GM23338 (cell line): ENCODE measurements at regions not wholly inside any gene's neighbourhood (a gene's known extent, or its start where the extent isn't known, plus 50 kb on each side); places are given as distances from the start of the nearest gene placed in this dataset.

Experiments used
- ATAC-seq: fragments of 200-7000 bp; cut with Tn5 transposase; 3 replicates; pipeline ENCODE4 v1.9.1; 2020
- DNase-seq: peaks from one replicate; pipeline ENCODE4 v3.0.0-alpha.2; 2015; ENCODE audit warnings: low spot score
- H2AFZ ChIP-seq: fragments of 200-600 bp; sonication (generic); 2 replicates; pipeline ENCODE4 v1.8.0; 2016; ENCODE audit warnings: antibody characterized with exemption, mild to moderate bottlenecking, moderate library complexity
- H3F3A ChIP-seq: fragments of 200-600 bp; sonication (generic); replicated peaks from 2 replicates; pipeline ENCODE4 v1.8.0; 2017; ENCODE audit warnings: antibody characterized with exemption, mixed run types, low read depth
- H3K27ac ChIP-seq: fragments of 200-600 bp; sonication (generic); 2 replicates; pipeline ENCODE4 v1.6.1; 2016; ENCODE audit warnings: low read depth
- H3K27me3 ChIP-seq: fragments of 200-600 bp; sonication (generic); 2 replicates; pipeline ENCODE4 v1.8.0; 2016; ENCODE audit warnings: mild to moderate bottlenecking, mixed run types, moderate library complexity; ENCODE audit not compliant: insufficient read depth
- H3K36me3 ChIP-seq: fragments of 200-600 bp; sonication (generic); 2 replicates; pipeline ENCODE4 v1.8.0; 2016; ENCODE audit warnings: mild to moderate bottlenecking; ENCODE audit not compliant: insufficient read depth
- H3K4me1 ChIP-seq: fragments of 200-600 bp; sonication (generic); 2 replicates; pipeline ENCODE4 v1.8.0; 2016; ENCODE audit warnings: mild to moderate bottlenecking, moderate library complexity; ENCODE audit not compliant: insufficient read depth
- H3K4me2 ChIP-seq: fragments of 200-600 bp; sonication (generic); 2 replicates; pipeline ENCODE4 v1.7.1; 2017; ENCODE audit warnings: mixed run types
- H3K4me3 ChIP-seq: fragments of 200-600 bp; sonication (generic); 2 replicates; pipeline ENCODE4 v1.6.1; 2016; ENCODE audit warnings: mixed run types
- H3K79me2 ChIP-seq: fragments of 200-600 bp; sonication (generic); replicated peaks from 2 replicates; pipeline ENCODE4 v1.8.0; 2017; ENCODE audit warnings: mild to moderate bottlenecking; ENCODE audit not compliant: insufficient read depth
- H3K9me2 ChIP-seq: fragments of 200-600 bp; sonication (generic); 2 replicates; pipeline ENCODE4 v1.8.0; 2017; ENCODE audit not compliant: insufficient read depth
- H4K20me1 ChIP-seq: fragments of 200-600 bp; sonication (generic); replicated peaks from 2 replicates; pipeline ENCODE4 v1.8.0; 2017; ENCODE audit warnings: mild to moderate bottlenecking; ENCODE audit not compliant: insufficient read depth
- H3K27ac Mint-ChIP-seq: 2 replicates; pipeline ENCODE4 v1.8.0; 2020; ENCODE audit warnings: inconsistent platforms, mild to moderate bottlenecking, moderate library complexity, mixed read lengths
- H3K27me3 Mint-ChIP-seq: 3 replicates; pipeline ENCODE4 v1.8.0; 2022; ENCODE audit warnings: low read depth, mild to moderate bottlenecking, moderate library complexity, mixed read lengths, inconsistent platforms; ENCODE audit not compliant: insufficient read depth, poor library complexity
- H3K36me3 Mint-ChIP-seq: 3 replicates; pipeline ENCODE4 v1.8.0; 2021; ENCODE audit warnings: low read depth, mild to moderate bottlenecking, inconsistent platforms, moderate library complexity, mixed read lengths
- H3K4me1 Mint-ChIP-seq: 3 replicates; pipeline ENCODE4 v1.8.0; 2020; ENCODE audit warnings: mild to moderate bottlenecking, inconsistent platforms, mixed read lengths
- H3K4me3 Mint-ChIP-seq: 3 replicates; pipeline ENCODE4 v1.8.0; 2021; ENCODE audit warnings: moderate library complexity, mild to moderate bottlenecking, inconsistent platforms, mixed read lengths
- H3K9me3 Mint-ChIP-seq: 3 replicates; pipeline ENCODE4 v1.8.0; 2020; ENCODE audit warnings: moderate library complexity, mild to moderate bottlenecking, inconsistent platforms, mixed read lengths
- EZH2 ChIP-seq: fragments of 200-600 bp; sonication (generic); IDR thresholded peaks from one replicate; pipeline ENCODE4 v1.8.0; 2017; ENCODE audit warnings: antibody characterized with exemption, mild to moderate bottlenecking, low read depth; ENCODE audit not compliant: unreplicated experiment
- EZH2phosphoT487 ChIP-seq: fragments of 200-600 bp; sonication (generic); IDR thresholded peaks from one replicate; pipeline ENCODE4 v1.8.1; 2018; ENCODE audit warnings: antibody characterized with exemption; ENCODE audit not compliant: unreplicated experiment
- JUNB ChIP-seq: IDR thresholded peaks from one replicate; pipeline ENCODE4 v1.6.1; 2016; ENCODE audit warnings: antibody characterized with exemption; ENCODE audit not compliant: unreplicated experiment
- NANOG ChIP-seq: IDR thresholded peaks from 2 replicates; pipeline ENCODE4 v1.6.1; 2016; ENCODE audit warnings: antibody characterized with exemption, borderline replicate concordance
- POLR2AphosphoS5 ChIP-seq: IDR thresholded peaks from 2 replicates; pipeline ENCODE4 v1.6.1; 2016; ENCODE audit warnings: antibody characterized with exemption, low read depth
- STAT1 ChIP-seq: IDR thresholded peaks from one replicate; pipeline ENCODE4 v1.6.1; 2016; ENCODE audit warnings: antibody characterized with exemption; ENCODE audit not compliant: unreplicated experiment
- ZNF114 ChIP-seq: fragments of 250-450 bp; sonication (Bioruptor Pico); IDR thresholded peaks from 2 replicates; pipeline ENCODE4 v1.5.0; 2020; ENCODE audit warnings: mild to moderate bottlenecking, moderate library complexity
- ZNF331 ChIP-seq: fragments of 250-450 bp; sonication (Bioruptor Pico); IDR thresholded peaks from 2 replicates; pipeline ENCODE4 v1.5.0; 2020; ENCODE audit warnings: low read depth, mild to moderate bottlenecking, moderate library complexity
- TF ChIP-seq, protein P1 (sequence below): fragments of 250-450 bp; sonication (Bioruptor Pico); IDR thresholded peaks from 2 replicates; pipeline ENCODE4 v1.5.0; 2020; ENCODE audit warnings: mild to moderate bottlenecking, moderate library complexity
- TF ChIP-seq, protein P2 (sequence below), 2 experiments: fragments of 200-600 bp in 1 of 2; sonication (generic) in 1 of 2; conservative IDR thresholded peaks; 2 replicates each; pipeline versions ENCODE4 v1.5.1 to v1.6.1; 2016 to 2017; ENCODE audit warnings: antibody characterized with exemption in 2 of 2, low read depth in 2 of 2, mild to moderate bottlenecking in 2 of 2, moderate library complexity in 1 of 2

DNA sequence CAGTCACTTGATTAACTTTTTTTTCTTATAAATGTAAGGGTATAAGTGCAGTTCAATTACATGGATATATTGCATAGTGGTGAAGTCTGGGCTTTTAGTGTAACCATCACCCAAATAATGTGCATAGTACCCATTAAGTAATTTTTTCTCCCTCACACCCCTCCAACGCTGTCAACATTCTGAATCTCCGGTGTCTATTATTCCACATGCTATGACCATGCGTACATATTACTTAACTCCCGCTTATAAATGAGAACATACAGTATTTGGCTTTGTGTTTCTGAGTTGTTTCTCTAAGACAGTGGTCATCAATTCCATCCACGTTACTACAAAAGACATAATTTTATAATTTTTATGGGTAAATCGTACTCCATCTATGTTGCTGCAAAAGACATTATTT, 1191.1 kb downstream of the NCAM2 start:
- TF ChIP-seq, protein P1, sequence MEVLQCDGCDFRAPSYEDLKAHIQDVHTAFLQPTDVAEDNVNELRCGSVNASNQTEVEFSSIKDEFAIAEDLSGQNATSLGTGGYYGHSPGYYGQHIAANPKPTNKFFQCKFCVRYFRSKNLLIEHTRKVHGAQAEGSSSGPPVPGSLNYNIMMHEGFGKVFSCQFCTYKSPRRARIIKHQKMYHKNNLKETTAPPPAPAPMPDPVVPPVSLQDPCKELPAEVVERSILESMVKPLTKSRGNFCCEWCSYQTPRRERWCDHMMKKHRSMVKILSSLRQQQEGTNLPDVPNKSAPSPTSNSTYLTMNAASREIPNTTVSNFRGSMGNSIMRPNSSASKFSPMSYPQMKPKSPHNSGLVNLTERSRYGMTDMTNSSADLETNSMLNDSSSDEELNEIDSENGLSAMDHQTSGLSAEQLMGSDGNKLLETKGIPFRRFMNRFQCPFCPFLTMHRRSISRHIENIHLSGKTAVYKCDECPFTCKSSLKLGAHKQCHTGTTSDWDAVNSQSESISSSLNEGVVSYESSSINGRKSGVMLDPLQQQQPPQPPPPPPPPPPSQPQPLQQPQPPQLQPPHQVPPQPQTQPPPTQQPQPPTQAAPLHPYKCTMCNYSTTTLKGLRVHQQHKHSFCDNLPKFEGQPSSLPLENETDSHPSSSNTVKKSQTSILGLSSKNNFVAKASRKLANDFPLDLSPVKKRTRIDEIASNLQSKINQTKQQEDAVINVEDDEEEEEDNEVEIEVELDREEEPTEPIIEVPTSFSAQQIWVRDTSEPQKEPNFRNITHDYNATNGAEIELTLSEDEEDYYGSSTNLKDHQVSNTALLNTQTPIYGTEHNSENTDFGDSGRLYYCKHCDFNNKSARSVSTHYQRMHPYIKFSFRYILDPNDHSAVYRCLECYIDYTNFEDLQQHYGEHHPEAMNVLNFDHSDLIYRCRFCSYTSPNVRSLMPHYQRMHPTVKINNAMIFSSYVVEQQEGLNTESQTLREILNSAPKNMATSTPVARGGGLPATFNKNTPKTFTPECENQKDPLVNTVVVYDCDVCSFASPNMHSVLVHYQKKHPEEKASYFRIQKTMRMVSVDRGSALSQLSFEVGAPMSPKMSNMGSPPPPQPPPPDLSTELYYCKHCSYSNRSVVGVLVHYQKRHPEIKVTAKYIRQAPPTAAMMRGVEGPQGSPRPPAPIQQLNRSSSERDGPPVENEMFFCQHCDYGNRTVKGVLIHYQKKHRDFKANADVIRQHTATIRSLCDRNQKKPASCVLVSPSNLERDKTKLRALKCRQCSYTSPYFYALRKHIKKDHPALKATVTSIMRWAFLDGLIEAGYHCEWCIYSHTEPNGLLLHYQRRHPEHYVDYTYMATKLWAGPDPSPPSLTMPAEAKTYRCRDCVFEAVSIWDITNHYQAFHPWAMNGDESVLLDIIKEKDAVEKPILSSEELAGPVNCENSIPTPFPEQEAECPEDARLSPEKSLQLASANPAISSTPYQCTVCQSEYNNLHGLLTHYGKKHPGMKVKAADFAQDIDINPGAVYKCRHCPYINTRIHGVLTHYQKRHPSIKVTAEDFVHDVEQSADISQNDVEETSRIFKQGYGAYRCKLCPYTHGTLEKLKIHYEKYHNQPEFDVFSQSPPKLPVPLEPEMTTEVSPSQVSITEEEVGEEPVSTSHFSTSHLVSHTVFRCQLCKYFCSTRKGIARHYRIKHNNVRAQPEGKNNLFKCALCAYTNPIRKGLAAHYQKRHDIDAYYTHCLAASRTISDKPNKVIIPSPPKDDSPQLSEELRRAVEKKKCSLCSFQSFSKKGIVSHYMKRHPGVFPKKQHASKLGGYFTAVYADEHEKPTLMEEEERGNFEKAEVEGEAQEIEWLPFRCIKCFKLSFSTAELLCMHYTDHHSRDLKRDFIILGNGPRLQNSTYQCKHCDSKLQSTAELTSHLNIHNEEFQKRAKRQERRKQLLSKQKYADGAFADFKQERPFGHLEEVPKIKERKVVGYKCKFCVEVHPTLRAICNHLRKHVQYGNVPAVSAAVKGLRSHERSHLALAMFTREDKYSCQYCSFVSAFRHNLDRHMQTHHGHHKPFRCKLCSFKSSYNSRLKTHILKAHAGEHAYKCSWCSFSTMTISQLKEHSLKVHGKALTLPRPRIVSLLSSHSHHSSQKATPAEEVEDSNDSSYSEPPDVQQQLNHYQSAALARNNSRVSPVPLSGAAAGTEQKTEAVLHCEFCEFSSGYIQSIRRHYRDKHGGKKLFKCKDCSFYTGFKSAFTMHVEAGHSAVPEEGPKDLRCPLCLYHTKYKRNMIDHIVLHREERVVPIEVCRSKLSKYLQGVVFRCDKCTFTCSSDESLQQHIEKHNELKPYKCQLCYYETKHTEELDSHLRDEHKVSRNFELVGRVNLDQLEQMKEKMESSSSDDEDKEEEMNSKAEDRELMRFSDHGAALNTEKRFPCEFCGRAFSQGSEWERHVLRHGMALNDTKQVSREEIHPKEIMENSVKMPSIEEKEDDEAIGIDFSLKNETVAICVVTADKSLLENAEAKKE (CRISPR knock-in tag) = no peak
- TF ChIP-seq, protein P2, sequence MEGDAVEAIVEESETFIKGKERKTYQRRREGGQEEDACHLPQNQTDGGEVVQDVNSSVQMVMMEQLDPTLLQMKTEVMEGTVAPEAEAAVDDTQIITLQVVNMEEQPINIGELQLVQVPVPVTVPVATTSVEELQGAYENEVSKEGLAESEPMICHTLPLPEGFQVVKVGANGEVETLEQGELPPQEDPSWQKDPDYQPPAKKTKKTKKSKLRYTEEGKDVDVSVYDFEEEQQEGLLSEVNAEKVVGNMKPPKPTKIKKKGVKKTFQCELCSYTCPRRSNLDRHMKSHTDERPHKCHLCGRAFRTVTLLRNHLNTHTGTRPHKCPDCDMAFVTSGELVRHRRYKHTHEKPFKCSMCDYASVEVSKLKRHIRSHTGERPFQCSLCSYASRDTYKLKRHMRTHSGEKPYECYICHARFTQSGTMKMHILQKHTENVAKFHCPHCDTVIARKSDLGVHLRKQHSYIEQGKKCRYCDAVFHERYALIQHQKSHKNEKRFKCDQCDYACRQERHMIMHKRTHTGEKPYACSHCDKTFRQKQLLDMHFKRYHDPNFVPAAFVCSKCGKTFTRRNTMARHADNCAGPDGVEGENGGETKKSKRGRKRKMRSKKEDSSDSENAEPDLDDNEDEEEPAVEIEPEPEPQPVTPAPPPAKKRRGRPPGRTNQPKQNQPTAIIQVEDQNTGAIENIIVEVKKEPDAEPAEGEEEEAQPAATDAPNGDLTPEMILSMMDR (conservative IDR thresholded peaks at IDR 0.05; ENCODE audit: low read depth in 2 of 2) = no peak
- TF ChIP-seq ZNF114 (no peak), JUNB (no peak), EZH2 (no peak), NANOG (no peak), ZNF331 (no peak), EZH2phosphoT487 (no peak), POLR2AphosphoS5 (no peak), STAT1 (no peak)
- H3K27ac ChIP-seq = no peak overlapping the region
- H3K9me2 ChIP-seq = peaks cover 10% of the 10 kb centered on the region; the same call in 1 of the 2 replicates
- no peaks in the 10 kb centered on the region for H3K27me3 ChIP-seq
- H3K27ac Mint-ChIP-seq = no peak overlapping the region
- DNase-seq = no peak
- H3K27me3 Mint-ChIP-seq = no peaks in the 10 kb centered on the region
- peak overlapping the region; percentile 45; the same call in 1 of the 3 replicates for H3K4me3 Mint-ChIP-seq
- H2AFZ ChIP-seq = no peak overlapping the region
- no peaks in the 10 kb centered on the region for H3F3A ChIP-seq
- H3K4me1 ChIP-seq = no peaks in the 10 kb centered on the region
- peaks cover 4% of the 10 kb centered on the region; the same call in 2 of the 3 replicates for H3K9me3 Mint-ChIP-seq
- no peaks in the 10 kb centered on the region for H3K4me1 Mint-ChIP-seq
- no peak overlapping the region for H3K4me3 ChIP-seq
- H3K4me2 ChIP-seq = no peak overlapping the region
- no peaks in the 10 kb centered on the region for H3K79me2 ChIP-seq
- H3K36me3 Mint-ChIP-seq = no peaks in the 10 kb centered on the region; the same call in 2 of the 3 replicates
- no peak for ATAC-seq
- H4K20me1 ChIP-seq = no peaks in the 10 kb centered on the region
- no peaks in the 10 kb centered on the region for H3K36me3 ChIP-seq
